SK-N-SH (cell line): ENCODE measurements at regions not wholly inside any gene's neighbourhood (a gene's known extent, or its start where the extent isn't known, plus 50 kb on each side); places are given as distances from the start of the nearest gene placed in this dataset.

Experiments used
- CTCF ChIA-PET: fragments of 300-600, 350-600 bp; formaldehyde crosslinking; extraction: SDS; loops from one replicate; lab custom pipeline; 2021; lab: Yijun Ruan, JAX
- POLR2A ChIA-PET: fragments of 350-600 bp; sonication (Branson Sonifier 250); formaldehyde crosslinking; extraction: SDS; loops from one replicate; lab custom pipeline; 2020; ENCODE audit warnings: antibody characterized with exemption, inconsistent platforms; lab: Yijun Ruan, JAX
- DNase-seq: peaks from one replicate; pipeline ENCODE4 v3.0.0; 2012
- H2AFZ ChIP-seq: fragments of 200-600 bp; sonication (generic); 2 replicates; pipeline ENCODE4 v1.8.1; 2016; ENCODE audit warnings: antibody characterized with exemption, mild to moderate bottlenecking, low read depth
- H3F3A ChIP-seq: fragments of 200-600 bp; sonication (generic); replicated peaks from 2 replicates; pipeline ENCODE3; 2016; ENCODE audit warnings: antibody characterized with exemption, mild to moderate bottlenecking; ENCODE audit not compliant: insufficient read depth
- H3K27ac ChIP-seq, 2 experiments: fragments of 200-500 bp in 1 of 2; fragments of 200-600 bp in 1 of 2; sonication (Bioruptor generic) in 1 of 2; sonication (generic), shearing (Covaris generic) in 1 of 2; 2 replicates each; pipeline versions ENCODE4 v1.5.1 to v1.6.1; 2014 to 2016; ENCODE audit warnings: low read depth in 2 of 2, inconsistent platforms in 1 of 2, low read length in 1 of 2, mild to moderate bottlenecking in 1 of 2, mixed read lengths in 1 of 2
- H3K27me3 ChIP-seq: fragments of 200-600 bp; sonication (generic), shearing (Covaris generic); 2 replicates; pipeline ENCODE4 v1.6.1; 2016; ENCODE audit warnings: mixed run types; ENCODE audit not compliant: insufficient read depth
- H3K36me3 ChIP-seq, 2 experiments: fragments of 200-500 bp in 1 of 2; fragments of 200-600 bp in 1 of 2; sonication (Bioruptor generic) in 1 of 2; sonication (generic) in 1 of 2; replicated peaks in 1 of 2; 2 replicates each; pipeline versions ENCODE3 to v1.5.1; 2014 to 2016; ENCODE audit warnings: low read length in 1 of 2, mild to moderate bottlenecking in 1 of 2; ENCODE audit not compliant: insufficient read depth in 2 of 2, control insufficient read depth in 1 of 2
- H3K4me1 ChIP-seq, 2 experiments: fragments of 200-500 bp in 1 of 2; fragments of 200-600 bp in 1 of 2; sonication (Bioruptor generic) in 1 of 2; sonication (generic), shearing (Covaris generic) in 1 of 2; 2 replicates each; pipeline versions ENCODE4 v1.5.1 to v1.6.1; 2014 to 2016; ENCODE audit warnings: low read depth in 1 of 2, low read length in 1 of 2, mixed run types in 1 of 2; ENCODE audit not compliant: insufficient read depth in 2 of 2, control insufficient read depth in 1 of 2
- H3K4me2 ChIP-seq: fragments of 200-600 bp; sonication (generic), shearing (Covaris generic); 2 replicates; pipeline ENCODE4 v1.6.1; 2017; ENCODE audit warnings: mixed run types
- H3K4me3 ChIP-seq, 2 experiments: fragments of 200-500 bp in 1 of 2; fragments of 200-600 bp in 1 of 2; sonication (Bioruptor generic) in 1 of 2; sonication (generic), shearing (Covaris generic) in 1 of 2; 2 replicates each; pipeline versions ENCODE4 v1.5.1 to v1.8.1; 2014 to 2016; ENCODE audit warnings: low read depth in 2 of 2, inconsistent platforms in 1 of 2, low read length in 1 of 2, mild to moderate bottlenecking in 1 of 2, mixed read lengths in 1 of 2, moderate library complexity in 1 of 2
- H3K79me2 ChIP-seq: fragments of 200-600 bp; sonication (generic); 2 replicates; pipeline ENCODE4 v1.8.1; 2017; ENCODE audit warnings: mild to moderate bottlenecking; ENCODE audit not compliant: insufficient read depth
- H3K9ac ChIP-seq: fragments of 200-600 bp; sonication (generic); 2 replicates; pipeline ENCODE4 v1.6.1; 2017; ENCODE audit warnings: mixed run types
- H3K9me2 ChIP-seq: fragments of 200-600 bp; sonication (generic); 2 replicates; pipeline ENCODE4 v1.6.1; 2017; ENCODE audit warnings: mixed run types
- H3K9me3 ChIP-seq: fragments of 200-600 bp; sonication (generic); 2 replicates; pipeline ENCODE4 v1.6.1; 2017; ENCODE audit warnings: mixed run types, mild to moderate bottlenecking, moderate library complexity
- H4K20me1 ChIP-seq: fragments of 200-600 bp; sonication (generic); 2 replicates; pipeline ENCODE4 v1.6.1; 2017; ENCODE audit warnings: mild to moderate bottlenecking, mixed run types; ENCODE audit not compliant: insufficient read depth
- ELF1 ChIP-seq: IDR thresholded peaks from 2 replicates; pipeline ENCODE4 v1.4.0; 2012
- EZH2phosphoT487 ChIP-seq: fragments of 200-600 bp; sonication (generic); IDR thresholded peaks from 2 replicates; pipeline ENCODE4 v1.6.1; 2017; ENCODE audit warnings: low read depth, mixed run types, mild to moderate bottlenecking, antibody characterized with exemption, moderate library complexity, borderline replicate concordance
- FOSL2 ChIP-seq: IDR thresholded peaks from 2 replicates; pipeline ENCODE4 v1.4.0; 2012; ENCODE audit warnings: low read depth, mild to moderate bottlenecking, moderate library complexity, borderline replicate concordance
- FOXM1 ChIP-seq: IDR thresholded peaks from 2 replicates; pipeline ENCODE4 v1.4.0; 2012; ENCODE audit warnings: low read depth, mild to moderate bottlenecking
- JUND ChIP-seq: IDR thresholded peaks from 2 replicates; pipeline ENCODE4 v1.4.0; 2012
- MEF2A ChIP-seq: IDR thresholded peaks from 2 replicates; pipeline ENCODE4 v1.4.0; 2012; ENCODE audit warnings: low read depth, borderline replicate concordance
- NRF1 ChIP-seq: IDR thresholded peaks from 2 replicates; pipeline ENCODE4 v1.6.1; 2012; ENCODE audit warnings: low read depth, mild to moderate bottlenecking, low read length
- RAD21 ChIP-seq: IDR thresholded peaks from 2 replicates; pipeline ENCODE4 v1.6.1; 2012; ENCODE audit warnings: mild to moderate bottlenecking, low read length
- RFX5 ChIP-seq: IDR thresholded peaks from 2 replicates; pipeline ENCODE4 v1.6.1; 2012; ENCODE audit warnings: mild to moderate bottlenecking, improper control_type of control experiment, low read length
- RXRA ChIP-seq: IDR thresholded peaks from 2 replicates; pipeline ENCODE4 v1.4.0; 2012; ENCODE audit warnings: low read depth, mild to moderate bottlenecking, borderline replicate concordance
- SIN3A ChIP-seq: IDR thresholded peaks from 2 replicates; pipeline ENCODE4 v1.6.1; 2012; ENCODE audit warnings: low read depth, mild to moderate bottlenecking, low read length, moderate library complexity, borderline replicate concordance
- TAF1 ChIP-seq: IDR thresholded peaks from 2 replicates; pipeline ENCODE4 v1.6.1; 2012; ENCODE audit warnings: low read depth, mild to moderate bottlenecking, low read length, moderate library complexity, borderline replicate concordance
- TCF12 ChIP-seq: IDR thresholded peaks from 2 replicates; pipeline ENCODE4 v1.4.0; 2012
- TEAD4 ChIP-seq: IDR thresholded peaks from 2 replicates; pipeline ENCODE4 v1.4.0; 2012; ENCODE audit warnings: mild to moderate bottlenecking, borderline replicate concordance; ENCODE audit not compliant: insufficient read depth
- YY1 ChIP-seq: IDR thresholded peaks from 2 replicates; pipeline ENCODE4 v1.4.0; 2012; ENCODE audit warnings: low read depth, mild to moderate bottlenecking
- WGBS: methylation state at CpG from one replicate; pipeline ENCODE4 v1.1.6; 2017; ENCODE audit warnings: low lambda C conversion rate; 5-methylcytosine and 5-hydroxymethylcytosine counted together
- TF ChIP-seq, protein P1 (sequence below): fragments of 150-350 bp; IDR thresholded peaks from 2 replicates; pipeline ENCODE4 v1.6.1; 2016; ENCODE audit warnings: mild to moderate bottlenecking, low read depth, low read length
- TF ChIP-seq, protein P2 (sequence below): fragments of 200-600 bp; sonication (generic); IDR thresholded peaks from 2 replicates; pipeline ENCODE4 v1.6.1; 2017; ENCODE audit warnings: antibody characterized with exemption, mild to moderate bottlenecking, moderate library complexity
- TF ChIP-seq, protein P3 (sequence below): fragments of 150-350 bp; IDR thresholded peaks from 2 replicates; pipeline ENCODE4 v1.6.1; 2017; ENCODE audit warnings: antibody characterized with exemption, low read length, low read depth, borderline replicate concordance
- TF ChIP-seq, protein P4 (sequence below): IDR thresholded peaks from 2 replicates; pipeline ENCODE4 v1.4.0; 2012; ENCODE audit warnings: low read depth

DNA sequence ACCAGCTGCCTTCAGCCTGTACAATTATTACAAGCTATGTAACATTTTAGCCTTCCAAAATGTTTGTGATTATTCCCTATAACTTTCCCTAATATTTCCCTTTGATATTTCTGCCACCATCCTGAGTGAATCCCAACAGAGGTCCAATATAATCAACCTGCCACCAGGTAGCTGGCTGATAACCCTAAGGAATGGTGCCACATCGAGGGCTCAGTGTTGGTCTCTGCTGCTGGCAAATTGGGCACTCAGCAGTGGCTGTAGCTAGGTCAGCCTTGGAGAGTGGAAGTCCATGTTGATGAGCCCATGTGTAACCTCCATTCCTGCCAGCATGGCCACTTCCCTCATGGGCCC, 121.2 kb downstream of the ZNF280B start:
- no peak overlapping the region for H3K4me3 ChIP-seq
- no peaks in the 10 kb centered on the region for H3K9me2 ChIP-seq
- no peak overlapping the region for H3K27ac ChIP-seq
- no peak for DNase-seq
- ChIA-PET POLR2A (no interaction called here), CTCF (no interaction called here)
- no peaks in the 10 kb centered on the region for H3F3A ChIP-seq
- no peaks in the 10 kb centered on the region for H4K20me1 ChIP-seq
- H3K36me3 ChIP-seq: no peaks in the 10 kb centered on the region
- H3K27me3 ChIP-seq: peaks cover 12% of the 10 kb centered on the region
- 0% methylated on average over 1 of the region's 1 CpG for WGBS
- no peak overlapping the region for H2AFZ ChIP-seq
- H3K79me2 ChIP-seq: no peaks in the 10 kb centered on the region
- no peak overlapping the region for H3K4me2 ChIP-seq
- TF ChIP-seq MEF2A: no peak
- no peak for TF ChIP-seq FOSL2
- TF ChIP-seq RAD21: no peak
- TF ChIP-seq EZH2phosphoT487: no peak
- TF ChIP-seq, protein P1, sequence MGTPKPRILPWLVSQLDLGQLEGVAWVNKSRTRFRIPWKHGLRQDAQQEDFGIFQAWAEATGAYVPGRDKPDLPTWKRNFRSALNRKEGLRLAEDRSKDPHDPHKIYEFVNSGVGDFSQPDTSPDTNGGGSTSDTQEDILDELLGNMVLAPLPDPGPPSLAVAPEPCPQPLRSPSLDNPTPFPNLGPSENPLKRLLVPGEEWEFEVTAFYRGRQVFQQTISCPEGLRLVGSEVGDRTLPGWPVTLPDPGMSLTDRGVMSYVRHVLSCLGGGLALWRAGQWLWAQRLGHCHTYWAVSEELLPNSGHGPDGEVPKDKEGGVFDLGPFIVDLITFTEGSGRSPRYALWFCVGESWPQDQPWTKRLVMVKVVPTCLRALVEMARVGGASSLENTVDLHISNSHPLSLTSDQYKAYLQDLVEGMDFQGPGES: no peak
- TF ChIP-seq YY1: no peak
- TF ChIP-seq SIN3A: no peak
- TF ChIP-seq NRF1: no peak
- TF ChIP-seq ELF1: no peak
- TF ChIP-seq, protein P2, sequence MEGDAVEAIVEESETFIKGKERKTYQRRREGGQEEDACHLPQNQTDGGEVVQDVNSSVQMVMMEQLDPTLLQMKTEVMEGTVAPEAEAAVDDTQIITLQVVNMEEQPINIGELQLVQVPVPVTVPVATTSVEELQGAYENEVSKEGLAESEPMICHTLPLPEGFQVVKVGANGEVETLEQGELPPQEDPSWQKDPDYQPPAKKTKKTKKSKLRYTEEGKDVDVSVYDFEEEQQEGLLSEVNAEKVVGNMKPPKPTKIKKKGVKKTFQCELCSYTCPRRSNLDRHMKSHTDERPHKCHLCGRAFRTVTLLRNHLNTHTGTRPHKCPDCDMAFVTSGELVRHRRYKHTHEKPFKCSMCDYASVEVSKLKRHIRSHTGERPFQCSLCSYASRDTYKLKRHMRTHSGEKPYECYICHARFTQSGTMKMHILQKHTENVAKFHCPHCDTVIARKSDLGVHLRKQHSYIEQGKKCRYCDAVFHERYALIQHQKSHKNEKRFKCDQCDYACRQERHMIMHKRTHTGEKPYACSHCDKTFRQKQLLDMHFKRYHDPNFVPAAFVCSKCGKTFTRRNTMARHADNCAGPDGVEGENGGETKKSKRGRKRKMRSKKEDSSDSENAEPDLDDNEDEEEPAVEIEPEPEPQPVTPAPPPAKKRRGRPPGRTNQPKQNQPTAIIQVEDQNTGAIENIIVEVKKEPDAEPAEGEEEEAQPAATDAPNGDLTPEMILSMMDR: no peak
- no peak for TF ChIP-seq TAF1
- TF ChIP-seq JUND: no peak
- TF ChIP-seq TEAD4: no peak
- TF ChIP-seq FOXM1: no peak
- TF ChIP-seq RFX5: no peak
- TF ChIP-seq, protein P3, sequence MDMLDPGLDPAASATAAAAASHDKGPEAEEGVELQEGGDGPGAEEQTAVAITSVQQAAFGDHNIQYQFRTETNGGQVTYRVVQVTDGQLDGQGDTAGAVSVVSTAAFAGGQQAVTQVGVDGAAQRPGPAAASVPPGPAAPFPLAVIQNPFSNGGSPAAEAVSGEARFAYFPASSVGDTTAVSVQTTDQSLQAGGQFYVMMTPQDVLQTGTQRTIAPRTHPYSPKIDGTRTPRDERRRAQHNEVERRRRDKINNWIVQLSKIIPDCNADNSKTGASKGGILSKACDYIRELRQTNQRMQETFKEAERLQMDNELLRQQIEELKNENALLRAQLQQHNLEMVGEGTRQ: no peak
- TF ChIP-seq, protein P4, sequence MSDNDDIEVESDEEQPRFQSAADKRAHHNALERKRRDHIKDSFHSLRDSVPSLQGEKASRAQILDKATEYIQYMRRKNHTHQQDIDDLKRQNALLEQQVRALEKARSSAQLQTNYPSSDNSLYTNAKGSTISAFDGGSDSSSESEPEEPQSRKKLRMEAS: no peak
- no peak for TF ChIP-seq TCF12
- no peak for TF ChIP-seq RXRA
- H3K9ac ChIP-seq: no peak overlapping the region
- H3K9me3 ChIP-seq: no peaks in the 10 kb centered on the region
- H3K4me1 ChIP-seq: no peaks in the 10 kb centered on the region
